Dendritic cell treated with granulocyte-macrophage colony-stimulating factor and Interleukin-4, amounts not matched to agents 40 ng/mL and 50 ng/mL, for 4 days (primary cell): ENCODE measurements at regions not wholly inside any gene's neighbourhood (a gene's known extent, or its start where the extent isn't known, plus 50 kb on each side); places are given as distances from the start of the nearest gene placed in this dataset.

ENCODE experiments used
- H3K27ac Mint-ChIP-seq: one replicate; pipeline ENCODE4 v1.8.0; 2022; ENCODE audit warnings: mild to moderate bottlenecking, mixed read lengths
- H3K27me3 Mint-ChIP-seq: one replicate; pipeline ENCODE4 v1.8.0; 2022; ENCODE audit warnings: mild to moderate bottlenecking, mixed read lengths
- H3K36me3 Mint-ChIP-seq: one replicate; pipeline ENCODE4 v1.8.0; 2022; ENCODE audit warnings: low read depth, mixed read lengths
- H3K4me1 Mint-ChIP-seq: one replicate; pipeline ENCODE4 v1.8.0; 2022; ENCODE audit warnings: low read depth, mixed read lengths
- H3K4me3 Mint-ChIP-seq: one replicate; pipeline ENCODE4 v1.8.0; 2022; ENCODE audit warnings: mild to moderate bottlenecking, moderate library complexity, mixed read lengths
- H3K9me3 Mint-ChIP-seq: one replicate; pipeline ENCODE4 v1.8.0; 2022; ENCODE audit warnings: mixed read lengths
- intact Hi-C: fragments of 100-400 bp; cut with micrococcal nuclease; formaldehyde crosslinking; loops from one replicate; pipeline ENCODE4 v1.15.0; 2022

GRCh38 chr5:35436400-35437057 is 181.1 kb upstream of the SPEF2 start:
- H3K27ac Mint-ChIP-seq: no peak overlapping the region
- H3K4me1 Mint-ChIP-seq: peaks cover 22% of the 10 kb centered on the region
- intact Hi-C loops: loop anchor here (5.0 kb wide), 1 partner anchor 349 kb away; no protein-coding TSS in a partner anchor
- no peaks in the 10 kb centered on the region for H3K36me3 Mint-ChIP-seq
- no peak overlapping the region for H3K4me3 Mint-ChIP-seq
- no peaks in the 10 kb centered on the region for H3K27me3 Mint-ChIP-seq
- H3K9me3 Mint-ChIP-seq: no peaks in the 10 kb centered on the region

- Mint-ChIP-seq H3K36me3 (no peaks in the 10 kb centered on the region), H3K4me1 (peaks cover 8% of the 10 kb centered on the region), H3K27ac (no peak overlapping the region), H3K9me3 (no peaks in the 10 kb centered on the region), H3K27me3 (no peaks in the 10 kb centered on the region), H3K4me3 (no peak overlapping the region)
- intact Hi-C loops: no loop called here
These were observed 187.1 kb upstream of the SPEF2 start for GRCh38 chr5:35430381-35431162.

- Mint-ChIP-seq H3K36me3 (no peaks in the 10 kb centered on the region), H3K4me1 (peaks cover 5% of the 10 kb centered on the region), H3K27me3 (no peaks in the 10 kb centered on the region), H3K27ac (no peak overlapping the region), H3K4me3 (no peak overlapping the region), H3K9me3 (no peaks in the 10 kb centered on the region)
- intact Hi-C loops: no loop called here
These were observed 189.9 kb upstream of the PRLR start for GRCh38 chr5:35420200-35420599.

GRCh38 chr5:35417040-35417439 is 186.8 kb upstream of the PRLR start:
- intact Hi-C loops: no loop called here
- Mint-ChIP-seq H3K4me1 (peaks cover 5% of the 10 kb centered on the region), H3K36me3 (no peaks in the 10 kb centered on the region), H3K9me3 (peaks cover 13% of the 10 kb centered on the region), H3K27me3 (no peaks in the 10 kb centered on the region), H3K27ac (no peak overlapping the region), H3K4me3 (no peak overlapping the region)

GRCh38 chr5:35416217-35416988 is 186.1 kb upstream of the PRLR start:
- Mint-ChIP-seq H3K9me3 (peaks cover 16% of the 10 kb centered on the region), H3K4me3 (no peak overlapping the region), H3K27ac (no peak overlapping the region), H3K27me3 (no peaks in the 10 kb centered on the region), H3K36me3 (no peaks in the 10 kb centered on the region), H3K4me1 (peaks cover 5% of the 10 kb centered on the region)
- intact Hi-C loops: no loop called here

GRCh38 chr5:35415309-35415708 is 185.0 kb upstream of the PRLR start:
- H3K27ac Mint-ChIP-seq: no peak overlapping the region
- H3K36me3 Mint-ChIP-seq: no peaks in the 10 kb centered on the region
- peaks cover 5% of the 10 kb centered on the region for H3K4me1 Mint-ChIP-seq
- intact Hi-C loops: no loop called here
- no peaks in the 10 kb centered on the region for H3K27me3 Mint-ChIP-seq
- peaks cover 24% of the 10 kb centered on the region for H3K9me3 Mint-ChIP-seq
- no peak overlapping the region for H3K4me3 Mint-ChIP-seq

- H3K9me3 Mint-ChIP-seq: peaks cover 41% of the 10 kb centered on the region
- peaks cover 10% of the 10 kb centered on the region for H3K4me1 Mint-ChIP-seq
- no peak overlapping the region for H3K27ac Mint-ChIP-seq
- H3K4me3 Mint-ChIP-seq: no peak overlapping the region
- H3K36me3 Mint-ChIP-seq: no peaks in the 10 kb centered on the region
- no peaks in the 10 kb centered on the region for H3K27me3 Mint-ChIP-seq
- intact Hi-C loops: no loop called here
These were observed 179.1 kb upstream of the PRLR start for GRCh38 chr5:35409361-35409760.

- no peak overlapping the region for H3K4me3 Mint-ChIP-seq
- H3K36me3 Mint-ChIP-seq: no peaks in the 10 kb centered on the region
- intact Hi-C loops: no loop called here
- peaks cover 10% of the 10 kb centered on the region for H3K4me1 Mint-ChIP-seq
- H3K9me3 Mint-ChIP-seq: peaks cover 39% of the 10 kb centered on the region
- no peak overlapping the region for H3K27ac Mint-ChIP-seq
- no peaks in the 10 kb centered on the region for H3K27me3 Mint-ChIP-seq
These were observed 177.9 kb upstream of the PRLR start for GRCh38 chr5:35408146-35408545.

- Mint-ChIP-seq H3K4me3 (no peak overlapping the region), H3K27me3 (no peaks in the 10 kb centered on the region), H3K36me3 (no peaks in the 10 kb centered on the region), H3K27ac (no peak overlapping the region), H3K9me3 (peaks cover 34% of the 10 kb centered on the region), H3K4me1 (peaks cover 10% of the 10 kb centered on the region)
- intact Hi-C loops: no loop called here
These were observed 177.4 kb upstream of the PRLR start for GRCh38 chr5:35407697-35408096.

GRCh38 chr5:35405938-35406337 is 175.7 kb upstream of the PRLR start:
- H3K36me3 Mint-ChIP-seq: no peaks in the 10 kb centered on the region
- no peaks in the 10 kb centered on the region for H3K27me3 Mint-ChIP-seq
- H3K4me1 Mint-ChIP-seq: peaks cover 10% of the 10 kb centered on the region
- intact Hi-C loops: no loop called here
- H3K27ac Mint-ChIP-seq: no peak overlapping the region
- no peak overlapping the region for H3K4me3 Mint-ChIP-seq
- H3K9me3 Mint-ChIP-seq: peaks cover 29% of the 10 kb centered on the region

GRCh38 chr5:35404701-35405100 is 174.4 kb upstream of the PRLR start:
- H3K4me1 Mint-ChIP-seq: peaks cover 10% of the 10 kb centered on the region
- H3K27ac Mint-ChIP-seq: no peak overlapping the region

GRCh38 chr5:35393901-35394300 is 163.6 kb upstream of the PRLR start:
- no peak overlapping the region for H3K4me3 Mint-ChIP-seq
- peaks cover 5% of the 10 kb centered on the region for H3K4me1 Mint-ChIP-seq
- peaks cover 37% of the 10 kb centered on the region for H3K9me3 Mint-ChIP-seq
- no peaks in the 10 kb centered on the region for H3K27me3 Mint-ChIP-seq
- intact Hi-C loops: no loop called here
- H3K27ac Mint-ChIP-seq: no peak overlapping the region
- no peaks in the 10 kb centered on the region for H3K36me3 Mint-ChIP-seq

More at GRCh38 chr5:35404701-35405100, 174.4 kb upstream of the PRLR start:
- Mint-ChIP-seq H3K9me3 (peaks cover 26% of the 10 kb centered on the region), H3K4me3 (no peak overlapping the region), H3K36me3 (no peaks in the 10 kb centered on the region), H3K27me3 (no peaks in the 10 kb centered on the region)
- intact Hi-C loops: no loop called here

- Mint-ChIP-seq H3K27ac (no peak overlapping the region), H3K9me3 (peaks cover 25% of the 10 kb centered on the region), H3K36me3 (no peaks in the 10 kb centered on the region)
These were observed 154.4 kb upstream of the PRLR start for GRCh38 chr5:35384658-35385057.

GRCh38 chr5:35383041-35383440 is 152.8 kb upstream of the PRLR start:
- intact Hi-C loops: no loop called here
- no peaks in the 10 kb centered on the region for H3K27me3 Mint-ChIP-seq
- H3K36me3 Mint-ChIP-seq: no peaks in the 10 kb centered on the region
- no peak overlapping the region for H3K4me3 Mint-ChIP-seq
- no peak overlapping the region for H3K27ac Mint-ChIP-seq
- peaks cover 25% of the 10 kb centered on the region for H3K9me3 Mint-ChIP-seq
- peaks cover 22% of the 10 kb centered on the region for H3K4me1 Mint-ChIP-seq

More at GRCh38 chr5:35384658-35385057, 154.4 kb upstream of the PRLR start:
- Mint-ChIP-seq H3K4me1 (peaks cover 22% of the 10 kb centered on the region), H3K4me3 (no peak overlapping the region), H3K27me3 (no peaks in the 10 kb centered on the region)
- intact Hi-C loops: no loop called here
